ENCODE measurements at regions not wholly inside any gene's neighbourhood (a gene's known extent, or its start where the extent isn't known, plus 50 kb on each side); places are given as distances from the start of the nearest gene placed in this dataset.

DNA sequence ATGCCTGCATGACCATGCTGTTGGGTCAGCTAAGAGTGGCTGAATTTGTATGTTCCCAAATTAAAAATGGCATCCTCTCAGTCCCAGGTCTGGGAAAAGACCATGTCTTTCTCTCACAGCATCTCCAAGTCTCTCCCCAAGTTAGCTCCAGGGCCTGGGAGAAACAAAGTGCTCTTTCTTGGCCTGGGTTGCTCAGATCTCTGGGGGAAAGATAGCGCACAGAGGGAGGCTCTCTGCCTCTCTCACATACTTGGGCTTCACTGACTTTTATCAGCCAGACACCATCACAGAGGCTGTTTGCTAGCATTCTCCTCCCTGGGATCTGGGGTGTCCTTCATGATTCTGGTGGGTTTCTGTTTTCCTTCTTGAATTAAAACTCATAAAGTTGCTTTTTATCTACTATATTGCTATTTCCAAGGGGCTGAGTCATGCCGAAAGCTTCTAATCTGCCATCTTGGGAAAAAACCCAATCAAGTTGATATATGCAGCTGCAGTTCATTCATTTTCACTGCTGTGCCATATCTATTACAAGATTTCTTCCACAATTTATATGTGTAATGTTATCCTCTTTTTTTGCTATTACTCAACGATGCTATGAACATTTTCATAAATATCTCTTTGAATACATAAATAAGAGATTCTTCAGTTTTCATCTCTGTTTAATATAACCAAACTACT lies 190.2 kb downstream of the MOXD1 start:
- no peak overlapping the region for H3K4me3 ChIP-seq
- no peak for TF ChIP-seq EZH2 (IDR thresholded peaks at IDR 0.05)
- TF ChIP-seq POLR2AphosphoS5 (IDR thresholded peaks at IDR 0.05; ENCODE audit: borderline replicate concordance, low read depth, low read length): no peak
- TF ChIP-seq FOXP2 (optimal IDR thresholded peaks at IDR 0.05; ENCODE audit: control extremely low read depth, extremely low read length, insufficient read depth): no peak
- no peak overlapping the region for H3K9ac ChIP-seq (ENCODE audit: insufficient read length)
- no peak for DNase-seq (ENCODE audit: low read depth, low spot score)
- H3K27ac ChIP-seq: no peak overlapping the region
- no peaks in the 10 kb centered on the region for H3K36me3 ChIP-seq (ENCODE audit: insufficient read depth, low read length)
- H3K9me3 ChIP-seq (ENCODE audit: low read depth, low read length): no peaks in the 10 kb centered on the region

DNA sequence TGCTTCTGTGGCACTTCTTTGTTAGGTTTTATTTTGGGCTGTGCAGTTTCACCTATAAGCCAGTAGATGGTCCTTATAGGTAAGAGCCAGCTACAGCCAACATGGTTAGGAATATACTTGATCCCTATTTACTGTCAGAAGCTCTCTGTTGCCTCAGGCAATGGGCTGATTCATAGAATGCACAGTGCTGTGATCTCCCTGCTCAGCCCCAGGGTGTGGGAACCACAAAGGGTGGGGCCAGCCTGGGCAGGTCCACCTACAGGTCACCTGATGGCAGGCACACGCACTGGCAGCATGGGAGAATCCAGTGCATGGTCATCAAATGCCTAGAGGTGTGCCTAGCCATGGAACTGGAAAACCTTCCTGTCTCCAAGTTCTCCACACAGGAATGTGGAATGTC lies 191.9 kb downstream of the MOXD1 start:
- H3K36me3 ChIP-seq (ENCODE audit: insufficient read depth, low read length): no peaks in the 10 kb centered on the region
- H3K9ac ChIP-seq (ENCODE audit: insufficient read length): no peak overlapping the region
- no peak overlapping the region for H3K27ac ChIP-seq
- TF ChIP-seq EZH2 (IDR thresholded peaks at IDR 0.05): no peak
- no peak for TF ChIP-seq POLR2AphosphoS5 (IDR thresholded peaks at IDR 0.05; ENCODE audit: borderline replicate concordance, low read depth, low read length)
- TF ChIP-seq FOXP2 (optimal IDR thresholded peaks at IDR 0.05; ENCODE audit: control extremely low read depth, extremely low read length, insufficient read depth): no peak
- no peak for DNase-seq (ENCODE audit: low read depth, low spot score)
- no peaks in the 10 kb centered on the region for H3K9me3 ChIP-seq (ENCODE audit: low read depth, low read length)
- no peak overlapping the region for H3K4me3 ChIP-seq

DNA sequence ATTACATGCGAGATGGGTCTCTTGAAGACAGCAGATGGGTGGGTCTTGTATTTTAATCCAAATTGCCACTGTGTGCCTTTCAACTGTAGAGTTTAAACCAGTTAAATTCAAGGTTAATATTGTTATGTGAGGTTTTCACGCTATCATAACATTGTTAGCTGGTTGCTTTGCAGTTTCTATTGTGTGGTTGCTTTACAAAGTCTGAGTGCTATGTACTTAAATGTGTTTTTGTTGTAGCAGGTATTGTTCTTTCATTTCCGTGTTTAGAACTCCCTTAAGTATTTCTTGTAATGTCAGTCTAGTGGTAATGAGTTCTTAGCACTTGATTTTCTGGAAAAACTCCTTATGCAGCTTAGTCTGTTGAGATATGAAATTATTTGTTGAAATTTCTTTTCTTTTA lies 193.3 kb downstream of the MOXD1 start:
- TF ChIP-seq FOXP2 (optimal IDR thresholded peaks at IDR 0.05; ENCODE audit: control extremely low read depth, extremely low read length, insufficient read depth): no peak
- TF ChIP-seq EZH2 (IDR thresholded peaks at IDR 0.05): no peak
- no peak for TF ChIP-seq POLR2AphosphoS5 (IDR thresholded peaks at IDR 0.05; ENCODE audit: borderline replicate concordance, low read depth, low read length)
- no peak overlapping the region for H3K27ac ChIP-seq

DNA sequence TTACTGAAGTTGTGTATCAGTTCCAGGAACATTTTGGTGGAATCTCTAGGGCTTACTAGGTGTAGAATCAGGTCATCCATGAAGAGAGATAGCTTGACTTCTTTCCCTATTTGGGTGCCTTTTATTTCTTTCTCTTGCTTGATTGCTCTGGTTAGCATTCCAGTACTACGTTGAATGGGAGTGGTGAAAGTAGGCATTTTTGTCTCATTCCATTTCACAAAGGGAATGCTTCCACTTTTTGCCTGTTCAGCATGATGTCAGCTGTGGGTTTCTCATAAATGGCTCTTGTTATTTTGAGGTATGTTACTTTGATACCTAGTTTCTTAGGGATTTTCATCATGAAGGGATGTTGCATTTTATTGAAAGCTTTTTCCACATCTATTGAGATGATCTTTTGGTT lies 195.3 kb downstream of the MOXD1 start:
- H3K27ac ChIP-seq: no peak overlapping the region
- H3K4me3 ChIP-seq: no peak overlapping the region
- TF ChIP-seq FOXP2 (optimal IDR thresholded peaks at IDR 0.05; ENCODE audit: control extremely low read depth, extremely low read length, insufficient read depth): no peak
- no peak for TF ChIP-seq POLR2AphosphoS5 (IDR thresholded peaks at IDR 0.05; ENCODE audit: borderline replicate concordance, low read depth, low read length)
- no peak for TF ChIP-seq EZH2 (IDR thresholded peaks at IDR 0.05)
- no peak for DNase-seq (ENCODE audit: low read depth, low spot score)
- H3K36me3 ChIP-seq (ENCODE audit: insufficient read depth, low read length): no peaks in the 10 kb centered on the region
- no peaks in the 10 kb centered on the region for H3K9me3 ChIP-seq (ENCODE audit: low read depth, low read length)
- H3K9ac ChIP-seq (ENCODE audit: insufficient read length): no peak overlapping the region

More for the DNA sequence above, 193.3 kb downstream of the MOXD1 start:
- Histone ChIP-seq H3K4me3 (no peak overlapping the region), H3K9ac (ENCODE audit: insufficient read length) (no peak overlapping the region), H3K36me3 (ENCODE audit: insufficient read depth, low read length) (no peaks in the 10 kb centered on the region), H3K9me3 (ENCODE audit: low read depth, low read length) (no peaks in the 10 kb centered on the region)
- no peak for DNase-seq (ENCODE audit: low read depth, low spot score)

DNA sequence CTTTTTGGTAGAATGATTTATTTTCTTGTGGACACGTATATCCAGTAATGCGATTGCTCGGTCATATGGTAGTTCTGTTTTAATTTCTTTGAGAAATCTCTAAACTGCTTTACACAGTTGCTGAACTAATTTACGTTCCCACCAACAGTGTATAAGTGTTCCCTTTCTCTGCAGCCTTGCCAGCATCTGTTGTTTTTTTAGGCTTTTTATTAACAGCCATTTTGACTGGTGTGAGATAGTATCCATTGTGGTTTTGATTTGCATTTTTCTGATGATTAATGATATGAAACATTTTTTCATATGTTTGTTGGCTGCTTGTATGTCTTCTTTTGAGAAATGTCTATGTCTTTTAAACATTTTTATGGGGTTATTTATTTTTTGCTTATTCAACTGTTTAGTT lies 196.7 kb downstream of the MOXD1 start:
- Histone ChIP-seq H3K9ac (ENCODE audit: insufficient read length) (no peak overlapping the region), H3K36me3 (ENCODE audit: insufficient read depth, low read length) (no peaks in the 10 kb centered on the region), H3K9me3 (ENCODE audit: low read depth, low read length) (no peaks in the 10 kb centered on the region), H3K27ac (no peak overlapping the region), H3K4me3 (no peak overlapping the region)
- TF ChIP-seq FOXP2 (optimal IDR thresholded peaks at IDR 0.05; ENCODE audit: control extremely low read depth, extremely low read length, insufficient read depth): no peak
- no peak for TF ChIP-seq POLR2AphosphoS5 (IDR thresholded peaks at IDR 0.05; ENCODE audit: borderline replicate concordance, low read depth, low read length)
- no peak for TF ChIP-seq EZH2 (IDR thresholded peaks at IDR 0.05)
- no peak for DNase-seq (ENCODE audit: low read depth, low spot score)

DNA sequence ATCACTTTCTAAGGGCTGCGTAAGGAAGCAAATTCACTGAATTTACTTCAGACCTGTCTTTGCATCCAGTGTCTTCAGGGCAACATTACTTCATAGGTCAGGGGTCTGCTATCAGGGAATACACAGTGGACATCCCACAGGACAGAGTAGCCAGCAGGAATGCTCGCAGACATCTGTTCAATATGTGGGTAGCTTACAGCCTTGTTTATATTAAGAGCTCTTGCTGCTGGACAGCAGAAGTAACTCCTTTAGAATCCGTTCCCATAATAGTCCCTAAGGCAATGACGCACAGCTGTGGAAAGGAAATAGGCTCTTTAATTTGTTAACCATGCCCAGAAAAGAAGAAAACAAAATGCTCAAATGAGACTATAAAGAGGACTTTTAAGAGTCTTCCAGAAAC lies 198.7 kb downstream of the MOXD1 start:
- H3K9ac ChIP-seq (ENCODE audit: insufficient read length): no peak overlapping the region
- H3K36me3 ChIP-seq (ENCODE audit: insufficient read depth, low read length): no peaks in the 10 kb centered on the region
- H3K27ac ChIP-seq: no peak overlapping the region
- DNase-seq (ENCODE audit: low read depth, low spot score): no peak
- H3K4me3 ChIP-seq: no peak overlapping the region
- no peaks in the 10 kb centered on the region for H3K9me3 ChIP-seq (ENCODE audit: low read depth, low read length)
- TF ChIP-seq FOXP2 (optimal IDR thresholded peaks at IDR 0.05; ENCODE audit: control extremely low read depth, extremely low read length, insufficient read depth) (no peak), EZH2 (IDR thresholded peaks at IDR 0.05) (no peak), POLR2AphosphoS5 (IDR thresholded peaks at IDR 0.05; ENCODE audit: borderline replicate concordance, low read depth, low read length) (no peak)

DNA sequence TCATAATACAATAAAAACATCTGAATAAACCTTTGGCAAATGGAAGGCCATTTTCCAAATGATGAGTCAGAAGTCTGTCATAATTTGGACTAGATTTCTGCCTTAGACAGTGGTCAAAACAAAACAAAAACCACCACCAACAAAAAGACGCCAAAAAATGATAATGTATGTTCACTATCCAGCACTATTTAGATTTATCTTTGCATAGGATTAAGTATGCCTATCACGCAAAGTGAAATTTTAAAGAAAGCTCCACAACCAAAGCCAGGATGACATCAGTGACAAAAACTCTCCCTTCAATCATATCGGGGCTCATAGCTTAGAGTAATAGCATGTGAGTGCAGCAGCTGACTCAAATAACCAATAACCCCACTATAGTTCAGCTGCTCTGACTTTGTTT lies 201.9 kb downstream of the MOXD1 start:
- no peak for TF ChIP-seq EZH2 (IDR thresholded peaks at IDR 0.05)
- TF ChIP-seq POLR2AphosphoS5 (IDR thresholded peaks at IDR 0.05; ENCODE audit: borderline replicate concordance, low read depth, low read length): no peak
- TF ChIP-seq FOXP2 (optimal IDR thresholded peaks at IDR 0.05; ENCODE audit: control extremely low read depth, extremely low read length, insufficient read depth): no peak
- Histone ChIP-seq H3K27ac (no peak overlapping the region), H3K36me3 (ENCODE audit: insufficient read depth, low read length) (no peaks in the 10 kb centered on the region), H3K9ac (ENCODE audit: insufficient read length) (no peak overlapping the region), H3K4me3 (no peak overlapping the region), H3K9me3 (ENCODE audit: low read depth, low read length) (no peaks in the 10 kb centered on the region)
- no peak for DNase-seq (ENCODE audit: low read depth, low spot score)

DNA sequence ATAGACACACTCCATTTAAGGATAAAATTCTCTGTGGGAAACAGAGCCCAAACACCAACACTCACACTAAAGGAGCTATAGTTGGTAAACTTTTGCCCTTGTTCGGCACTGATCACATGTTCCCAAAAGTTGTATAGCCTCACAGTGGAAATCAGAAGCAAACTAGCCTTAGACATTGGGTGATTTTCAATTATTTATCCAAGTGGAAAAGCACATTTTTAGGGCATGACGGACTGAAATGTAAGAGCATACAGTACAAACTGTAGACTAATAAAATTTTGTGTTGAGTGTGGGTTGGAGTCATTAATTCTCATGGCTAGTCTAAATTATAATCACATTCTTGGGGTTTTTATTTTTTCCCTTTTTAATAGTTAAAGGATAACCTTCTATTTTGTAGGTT lies 202.4 kb downstream of the MOXD1 start:
- TF ChIP-seq EZH2 (IDR thresholded peaks at IDR 0.05) (no peak), FOXP2 (optimal IDR thresholded peaks at IDR 0.05; ENCODE audit: control extremely low read depth, extremely low read length, insufficient read depth) (no peak), POLR2AphosphoS5 (IDR thresholded peaks at IDR 0.05; ENCODE audit: borderline replicate concordance, low read depth, low read length) (no peak)
- H3K4me3 ChIP-seq: no peak overlapping the region
- no peaks in the 10 kb centered on the region for H3K9me3 ChIP-seq (ENCODE audit: low read depth, low read length)
- DNase-seq (ENCODE audit: low read depth, low spot score): no peak
- no peak overlapping the region for H3K27ac ChIP-seq
- H3K36me3 ChIP-seq (ENCODE audit: insufficient read depth, low read length): no peaks in the 10 kb centered on the region
- H3K9ac ChIP-seq (ENCODE audit: insufficient read length): no peak overlapping the region

DNA sequence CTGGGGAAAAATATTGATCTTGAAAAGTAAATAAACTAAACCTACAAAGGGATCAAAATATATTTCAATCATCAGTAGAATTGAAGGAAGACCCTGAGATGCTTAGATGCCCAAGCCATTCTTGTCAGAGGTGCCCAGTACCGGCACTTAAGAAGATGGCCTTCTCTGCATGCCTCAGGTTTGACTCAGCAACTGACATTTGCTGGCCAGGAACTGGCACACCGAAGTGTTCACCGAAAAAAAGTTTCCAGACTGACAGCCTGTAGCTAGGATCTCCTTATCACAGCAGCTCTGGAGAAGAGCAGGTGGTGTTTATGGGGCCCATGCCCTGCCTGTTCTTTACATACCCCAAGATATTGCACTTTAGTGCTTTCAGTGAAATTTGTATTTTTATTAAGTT lies 203.2 kb downstream of the MOXD1 start:
- Histone ChIP-seq H3K36me3 (ENCODE audit: insufficient read depth, low read length) (no peaks in the 10 kb centered on the region), H3K27ac (no peak overlapping the region), H3K4me3 (no peak overlapping the region), H3K9ac (ENCODE audit: insufficient read length) (no peak overlapping the region), H3K9me3 (ENCODE audit: low read depth, low read length) (no peaks in the 10 kb centered on the region)
- TF ChIP-seq EZH2 (IDR thresholded peaks at IDR 0.05) (no peak), FOXP2 (optimal IDR thresholded peaks at IDR 0.05; ENCODE audit: control extremely low read depth, extremely low read length, insufficient read depth) (no peak), POLR2AphosphoS5 (IDR thresholded peaks at IDR 0.05; ENCODE audit: borderline replicate concordance, low read depth, low read length) (no peak)
- no peak for DNase-seq (ENCODE audit: low read depth, low spot score)
